GM12878 (cell line): ENCODE measurements at regions not wholly inside any gene's neighbourhood (a gene's known extent, or its start where the extent isn't known, plus 50 kb on each side); places are given as distances from the start of the nearest gene placed in this dataset.

Experiments used
- ATAC-seq: fragments of 200-7000 bp; cut with Tn5 transposase; 3 replicates; pipeline ENCODE4 v1.9.1; 2020; ENCODE audit warnings: mild to moderate bottlenecking, moderate library complexity
- BruUV-seq: library from RNA; stranded (reverse); fragments of 400-500 nt; replicated peaks from 2 replicates; lab custom pipeline; 2021; lab: Mats Ljungman, UMichigan
- CTCF ChIA-PET: fragments of 300-600 bp; sonication (Branson Sonifier 250); formaldehyde crosslinking; extraction: SDS; loops from one replicate; lab custom pipeline; 2021; ENCODE audit warnings: inconsistent platforms; lab: Yijun Ruan, JAX
- POLR2A ChIA-PET: fragments of 350-600 bp; formaldehyde crosslinking; extraction: SDS; loops from one replicate; lab custom pipeline; 2021; ENCODE audit warnings: inconsistent platforms; lab: Charles Lee
- RAD21 ChIA-PET: fragments of 300-600 bp; sonication (Branson Sonifier 250); formaldehyde crosslinking; loops from one replicate; lab custom pipeline; 2023; ENCODE audit warnings: antibody characterized with exemption; ENCODE audit not compliant: unreplicated experiment; lab: Charles Lee
- SMC1A ChIA-PET: fragments of 300-600 bp; sonication (Branson Sonifier 250); formaldehyde crosslinking; loops from one replicate; lab custom pipeline; 2023; ENCODE audit not compliant: unreplicated experiment, uncharacterized antibody; lab: Charles Lee
- DNase-seq: peaks from one replicate; pipeline ENCODE4 v3.0.0-alpha.2; 2011; ENCODE audit warnings: low read depth, low spot score
- FAIRE-seq: peaks from 3 replicates; lab custom pipeline; 2011; peaks lifted over from hg19 to GRCh38; lab: Jason Lieb, UNC
- H2AFZ ChIP-seq: 2 replicates; pipeline ENCODE4 v1.6.0; 2011; ENCODE audit warnings: low read depth, low read length, control low read depth; ENCODE audit not compliant: control insufficient read depth
- H3K27ac ChIP-seq: 2 replicates; pipeline ENCODE4 v1.5.1; 2011; ENCODE audit warnings: control low read depth; ENCODE audit not compliant: control insufficient read depth, insufficient read depth
- H3K27me3 ChIP-seq, 2 experiments: replicated peaks in 1 of 2; 2 replicates each; pipeline versions ENCODE4 v1.6.0 to v1.6.1; 2011; ENCODE audit warnings: low read length in 1 of 2; ENCODE audit not compliant: control insufficient read depth in 2 of 2, insufficient read depth in 2 of 2
- H3K36me3 ChIP-seq, 2 experiments: 2 replicates each; pipeline ENCODE4 v1.5.1; 2011; ENCODE audit warnings: low read length in 1 of 2; ENCODE audit not compliant: control insufficient read depth in 2 of 2, insufficient read depth in 2 of 2
- H3K4me1 ChIP-seq: 2 replicates; pipeline ENCODE4 v1.6.1; 2011; ENCODE audit warnings: mild to moderate bottlenecking, low read length, moderate library complexity, mixed read lengths; ENCODE audit not compliant: control insufficient read depth, insufficient read depth
- H3K4me2 ChIP-seq: 2 replicates; pipeline ENCODE4 v1.6.0; 2011; ENCODE audit warnings: control low read depth; ENCODE audit not compliant: control insufficient read depth, insufficient read depth
- H3K4me3 ChIP-seq: fragments of 200-600 bp; sonication (generic); 2 replicates; pipeline ENCODE4 v1.5.1; 2016
- H3K79me2 ChIP-seq: 2 replicates; pipeline ENCODE4 v1.6.0; 2011; ENCODE audit warnings: low read length; ENCODE audit not compliant: control insufficient read depth, insufficient read depth
- H3K9ac ChIP-seq: 2 replicates; pipeline ENCODE4 v1.8.0; 2011; ENCODE audit warnings: low read length, control low read depth, mixed read lengths; ENCODE audit not compliant: control insufficient read depth, insufficient read depth
- H3K9me3 ChIP-seq: replicated peaks from 3 replicates; pipeline ENCODE4 v1.5.1; 2011; ENCODE audit warnings: mild to moderate bottlenecking, low read length; ENCODE audit not compliant: control insufficient read depth, insufficient read depth
- H4K20me1 ChIP-seq: 2 replicates; pipeline ENCODE4 v1.6.0; 2011; ENCODE audit not compliant: control insufficient read depth, insufficient read depth
- CUX1 ChIP-seq: IDR thresholded peaks from 2 replicates; pipeline ENCODE4 v1.6.1; 2012; ENCODE audit warnings: improper control_type of control experiment, low read depth, low read length; ENCODE audit not compliant: insufficient replicate concordance
- E2F8 ChIP-seq: fragments of 450-650 bp; IDR thresholded peaks from 2 replicates; pipeline ENCODE4 v1.6.1; 2018; ENCODE audit warnings: mild to moderate bottlenecking, low read depth, moderate library complexity; ENCODE audit not compliant: partially characterized antibody
- HDGF ChIP-seq: fragments of 450-650 bp; IDR thresholded peaks from 2 replicates; pipeline ENCODE4 v1.6.1; 2016; ENCODE audit warnings: antibody characterized with exemption
- JUNB ChIP-seq: IDR thresholded peaks from 2 replicates; pipeline ENCODE4 v1.6.1; 2016; ENCODE audit warnings: antibody characterized with exemption, mild to moderate bottlenecking
- MTA3 ChIP-seq: IDR thresholded peaks from 2 replicates; pipeline ENCODE4 v1.6.1; 2012; ENCODE audit warnings: low read length, inconsistent platforms, borderline replicate concordance
- NFIC ChIP-seq: IDR thresholded peaks from 2 replicates; pipeline ENCODE4 v1.6.1; 2012; ENCODE audit warnings: low read depth, mild to moderate bottlenecking, inconsistent platforms, low read length, moderate library complexity
- RFX5 ChIP-seq: IDR thresholded peaks from 2 replicates; pipeline ENCODE4 v1.6.1; 2011; ENCODE audit warnings: low read depth, low read length, improper control_type of control experiment
- ZBED1 ChIP-seq: IDR thresholded peaks from 2 replicates; pipeline ENCODE4 v1.6.1; 2016; ENCODE audit warnings: borderline replicate concordance
- ZNF217 ChIP-seq: fragments of 450-650 bp; IDR thresholded peaks from 2 replicates; pipeline ENCODE4 v1.6.1; 2017; ENCODE audit warnings: antibody characterized with exemption, mild to moderate bottlenecking
- ZSCAN29 ChIP-seq: fragments of 450-650 bp; IDR thresholded peaks from 2 replicates; pipeline ENCODE4 v1.6.1; 2017; ENCODE audit warnings: mild to moderate bottlenecking, moderate library complexity
- ZZZ3 ChIP-seq: IDR thresholded peaks from 2 replicates; pipeline ENCODE4 v1.6.1; 2011; ENCODE audit warnings: low read depth; ENCODE audit not compliant: control insufficient read depth, insufficient read length
- WGBS: methylation state at CpG from one replicate; pipeline ENCODE4 v1.1.6; 2016; ENCODE audit warnings: low lambda C conversion rate; ENCODE audit not compliant: insufficient replicate concordance, insufficient coverage; ENCODE audit errors: missing lambda C conversion rate; 5-methylcytosine and 5-hydroxymethylcytosine counted together
- in situ Hi-C: fragments of 300-500 bp; cut with MboI; formaldehyde crosslinking; loops from 9 replicates; pipeline ENCODE4 v1.14.3; 2018; ENCODE audit warnings: mixed read lengths
- intact Hi-C: fragments of 100-400 bp; cut with micrococcal nuclease; formaldehyde crosslinking; loops from one replicate; pipeline ENCODE4 v1.14.2; 2022; ENCODE audit not compliant: unreplicated experiment

- Histone ChIP-seq H4K20me1 (no peaks in the 10 kb centered on the region), H3K4me1 (peaks cover 6% of the 10 kb centered on the region; the same call in 1 of the 2 replicates), H3K27me3 (no peaks in the 10 kb centered on the region), H3K4me2 (no peak overlapping the region), H3K9ac (no peak overlapping the region), H3K36me3 (no peaks in the 10 kb centered on the region), H3K9me3 (no peaks in the 10 kb centered on the region), H2AFZ (no peak overlapping the region), H3K4me3 (no peak overlapping the region), H3K79me2 (no peaks in the 10 kb centered on the region), H3K27ac (no peak overlapping the region)
- no peak for TF ChIP-seq JUNB
- no peak for TF ChIP-seq ZSCAN29
- TF ChIP-seq ZNF217 = no peak
- TF ChIP-seq NFIC = no peak
- TF ChIP-seq RFX5 = no peak
- no TSS peak for BruUV-seq
- in situ Hi-C loops (no loop called here), intact Hi-C loops (no loop called here)
- ChIA-PET CTCF (no interaction called here), POLR2A (no interaction called here), RAD21 (no interaction called here), SMC1A (interaction anchor here (1.1 kb wide), 1 partner anchor 37 kb away, joined by 4 read pairs; no protein-coding TSS in a partner anchor)
- ATAC-seq = peak; percentile 17; the same call in 1 of the 3 replicates
- DNase-seq = no peak
- FAIRE-seq = no peak
- 3% methylated on average over 1 of the region's 1 CpG for WGBS
Measured at GRCh38 chr12:31201382-31201781, 124.6 kb downstream of the SINHCAF start.

- FAIRE-seq = no peak
- no peak overlapping the region for H2AFZ ChIP-seq
- 86% methylated on average over 1 of the region's 1 CpG for WGBS
- no peaks in the 10 kb centered on the region for H3K27me3 ChIP-seq
- H3K4me1 ChIP-seq = peaks cover 6% of the 10 kb centered on the region; the same call in 1 of the 2 replicates
- DNase-seq = no peak
- ATAC-seq = peak; percentile 23; the same call in 2 of the 3 replicates
- no peak overlapping the region for H3K4me2 ChIP-seq
- CTCF ChIA-PET = no interaction called here
- BruUV-seq = no TSS peak
- no peaks in the 10 kb centered on the region for H3K79me2 ChIP-seq
- H3K9ac ChIP-seq = no peak overlapping the region
- in situ Hi-C loops (no loop called here), intact Hi-C loops (no loop called here)
- no peaks in the 10 kb centered on the region for H3K36me3 ChIP-seq
- RAD21 ChIA-PET = interaction anchor here (1.0 kb wide), 1 partner anchor 10 kb away, joined by 3 read pairs; no protein-coding TSS in a partner anchor
- H3K9me3 ChIP-seq = no peaks in the 10 kb centered on the region
- no peaks in the 10 kb centered on the region for H4K20me1 ChIP-seq
- POLR2A ChIA-PET = no interaction called here
- no peak overlapping the region for H3K4me3 ChIP-seq
- H3K27ac ChIP-seq = no peak overlapping the region
- SMC1A ChIA-PET = interaction anchor here (0.7 to 1.3 kb wide), 3 partner anchors 11 to 51 kb away, joined by 3 to 5 read pairs (median 3); no protein-coding TSS in a partner anchor
- no peak for TF ChIP-seq E2F8
- no peak for TF ChIP-seq MTA3
- no peak for TF ChIP-seq ZBED1
- TF ChIP-seq HDGF = no peak
- no peak for TF ChIP-seq ZZZ3
- no peak for TF ChIP-seq CUX1
Measured at GRCh38 chr12:31203261-31203660, 122.7 kb downstream of the SINHCAF start.
